Ascending aorta (tissue), 2 donors: ENCODE measurements at regions not wholly inside any gene's neighbourhood (a gene's known extent, or its start where the extent isn't known, plus 50 kb on each side); places are given as distances from the start of the nearest gene placed in this dataset.

ENCODE experiments used
- DNase-seq, 2 donors: peaks; one replicate each; pipeline ENCODE4 v3.0.0-alpha.2; 2019; ENCODE audit warnings: low spot score in 2 of 2
- H3K27ac ChIP-seq, 2 donors: fragments of 200-600 bp; sonication (generic); one replicate each; pipeline ENCODE4 v1.5.1; 2016 to 2017; ENCODE audit warnings: mild to moderate bottlenecking in 1 of 2
- H3K27me3 ChIP-seq: fragments of 200-600 bp; sonication (generic); one replicate; pipeline ENCODE4 v1.5.1; 2017
- H3K36me3 ChIP-seq, 2 donors: fragments of 200-600 bp; sonication (generic); one replicate each; pipeline ENCODE4 v1.5.1; 2016
- H3K4me1 ChIP-seq, 2 donors: fragments of 200-600 bp; sonication (generic); one replicate each; pipeline ENCODE4 v1.5.1; 2016 to 2017; ENCODE audit warnings: mild to moderate bottlenecking in 1 of 2
- H3K4me3 ChIP-seq, 2 donors: fragments of 200-600 bp; sonication (generic); one replicate each; pipeline ENCODE4 v1.5.1; 2016 to 2017; ENCODE audit warnings: mild to moderate bottlenecking in 1 of 2
- H3K9me3 ChIP-seq, 2 donors: fragments of 200-600 bp; sonication (generic); one replicate each; pipeline ENCODE4 v1.5.1; 2016
- CTCF ChIP-seq, 3 experiments: fragments of 200-600 bp in 2 of 3; fragments of 450-650 bp in 1 of 3; sonication (generic) in 2 of 3; IDR thresholded peaks; one replicate each; pipeline ENCODE4 v1.5.1; 2016 to 2019; ENCODE audit warnings: antibody characterized with exemption in 3 of 3, mild to moderate bottlenecking in 1 of 3, moderate library complexity in 1 of 3
- intact Hi-C: fragments of 100-400 bp; cut with DNase I; formaldehyde crosslinking; loops from one replicate; pipeline ENCODE4 v1.15.1; 2023

- DNase-seq: no peak
- no peaks in the 10 kb centered on the region for H3K36me3 ChIP-seq
- no peaks in the 10 kb centered on the region for H3K27me3 ChIP-seq
- no peaks in the 10 kb centered on the region for H3K9me3 ChIP-seq
- H3K4me3 ChIP-seq: no peak overlapping the region
- no peak for TF ChIP-seq CTCF (IDR thresholded peaks at IDR 0.05)
- H3K4me1 ChIP-seq: no peaks in the 10 kb centered on the region
- intact Hi-C loops: loop anchor here (5.0 kb wide), 1 partner anchor 852 kb away; the partner anchor contains the start of gene NR4A2
- H3K27ac ChIP-seq: no peak overlapping the region
These were observed 73.2 kb upstream of the GALNT5 start for GRCh38 chr2:157184161-157184895.

DNA sequence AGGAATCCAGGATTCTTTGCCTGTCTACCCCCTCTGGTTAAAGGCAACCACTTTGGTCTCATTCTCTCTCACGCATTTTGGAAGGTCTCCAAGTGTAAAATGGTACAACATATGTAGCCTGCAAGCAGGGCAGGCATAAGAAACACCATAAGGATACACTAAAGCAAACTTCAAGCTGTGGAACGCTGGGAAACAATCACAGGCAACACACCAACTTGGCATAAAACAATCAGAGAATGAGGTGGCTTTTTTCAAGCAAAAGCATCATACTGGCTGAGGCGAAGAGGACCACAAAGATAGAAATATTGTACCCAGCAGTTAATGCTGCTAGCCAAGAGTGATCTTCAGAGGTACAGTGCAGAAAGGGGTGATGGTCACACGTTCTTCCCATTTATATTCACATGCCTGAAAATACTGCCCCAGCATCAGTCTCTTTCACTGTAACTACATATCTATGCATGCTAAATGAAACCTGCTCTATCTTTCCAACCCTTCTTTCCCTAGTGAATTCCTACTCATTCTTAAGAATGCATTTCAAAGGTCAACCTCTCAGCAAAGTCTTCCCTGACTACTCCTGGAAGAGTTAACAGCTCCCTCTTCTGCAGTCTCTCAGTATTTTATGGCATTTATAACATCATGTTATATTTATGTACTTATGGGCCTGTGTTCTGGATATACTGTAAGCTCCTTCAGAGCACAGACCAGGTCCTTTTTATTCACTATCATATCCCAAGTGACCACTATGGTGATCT lies 71.9 kb upstream of the GALNT5 start:
- Histone ChIP-seq H3K27ac (no peak overlapping the region), H3K27me3 (no peaks in the 10 kb centered on the region)

GRCh38 chr2:157190151-157190550 lies 67.4 kb upstream of the GALNT5 start:
- no peak for TF ChIP-seq CTCF (IDR thresholded peaks at IDR 0.05)
- H3K36me3 ChIP-seq: no peaks in the 10 kb centered on the region
- no peaks in the 10 kb centered on the region for H3K9me3 ChIP-seq
- H3K27ac ChIP-seq: no peak overlapping the region
- no peaks in the 10 kb centered on the region for H3K4me1 ChIP-seq
- H3K27me3 ChIP-seq: no peaks in the 10 kb centered on the region
- H3K4me3 ChIP-seq: no peak overlapping the region
- intact Hi-C loops: loop anchor here (10.0 kb wide), 1 partner anchor 155 kb away; no protein-coding TSS in a partner anchor
- DNase-seq: no peak

More for the DNA sequence above, 71.9 kb upstream of the GALNT5 start:
- no peak for TF ChIP-seq CTCF (IDR thresholded peaks at IDR 0.05)
- Histone ChIP-seq H3K4me3 (no peak overlapping the region), H3K36me3 (no peaks in the 10 kb centered on the region), H3K9me3 (no peaks in the 10 kb centered on the region), H3K4me1 (no peaks in the 10 kb centered on the region)
- DNase-seq: no peak
- intact Hi-C loops: no loop called here

- no peak overlapping the region for H3K27ac ChIP-seq
- H3K9me3 ChIP-seq: no peaks in the 10 kb centered on the region
- no peak for TF ChIP-seq CTCF (IDR thresholded peaks at IDR 0.05)
- H3K27me3 ChIP-seq: no peaks in the 10 kb centered on the region
- no peaks in the 10 kb centered on the region for H3K36me3 ChIP-seq
- intact Hi-C loops: loop anchor here (10.0 kb wide), 1 partner anchor 156 kb away; no protein-coding TSS in a partner anchor
- H3K4me3 ChIP-seq: no peak overlapping the region
- no peak for DNase-seq
- no peaks in the 10 kb centered on the region for H3K4me1 ChIP-seq
These were observed 66.3 kb upstream of the GALNT5 start for GRCh38 chr2:157191186-157191585.

DNA sequence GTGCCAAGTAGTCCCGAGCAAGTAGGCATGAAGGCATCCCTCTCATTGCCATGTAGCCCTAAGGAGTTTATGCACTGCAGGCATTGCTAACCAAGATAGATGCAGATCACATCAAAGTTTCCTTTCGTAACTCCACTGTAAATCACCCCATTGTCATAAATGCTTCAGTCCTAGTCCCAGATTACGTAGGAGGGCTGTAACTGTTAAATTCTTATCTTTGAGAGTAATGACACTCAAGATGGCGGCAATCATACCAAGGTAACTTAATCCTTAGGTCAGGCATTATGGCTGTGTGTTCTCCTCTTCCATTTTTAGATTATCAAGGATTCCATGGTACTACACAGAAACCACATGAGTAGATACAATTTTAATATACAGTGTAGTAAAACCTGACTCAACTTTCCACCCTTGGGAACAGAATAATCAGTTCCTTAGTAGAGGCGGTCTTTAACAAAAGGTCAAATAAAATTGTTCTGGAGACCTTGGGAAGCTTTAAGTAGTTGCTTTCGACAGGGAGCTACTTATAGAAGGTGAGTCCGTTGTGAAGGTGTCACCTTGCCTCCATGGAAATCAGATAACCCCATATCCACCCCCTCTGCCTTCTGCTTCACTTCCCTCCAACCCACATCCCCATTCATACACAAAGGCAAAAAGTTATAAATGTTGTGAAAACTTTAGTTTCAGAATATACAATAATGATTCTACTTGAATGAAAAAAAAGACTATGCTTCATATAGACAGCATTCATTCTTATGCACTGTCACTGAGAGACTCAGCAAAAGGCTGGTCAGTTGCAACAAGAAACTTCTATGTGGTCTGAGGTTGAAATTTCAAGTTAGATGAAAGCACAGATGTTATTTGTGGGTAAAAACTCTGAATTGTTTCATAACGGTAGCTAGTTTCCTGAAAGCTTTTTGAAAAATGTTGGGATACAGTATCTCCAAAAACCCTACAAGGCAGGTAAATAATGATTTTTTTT lies 64.8 kb upstream of the GALNT5 start:
- intact Hi-C loops: loop anchor here (10.0 kb wide), 1 partner anchor 158 kb away; no protein-coding TSS in a partner anchor
- Histone ChIP-seq H3K36me3 (no peaks in the 10 kb centered on the region), H3K9me3 (no peaks in the 10 kb centered on the region), H3K27me3 (no peaks in the 10 kb centered on the region), H3K4me1 (no peaks in the 10 kb centered on the region), H3K4me3 (no peak overlapping the region), H3K27ac (no peak overlapping the region)
- no peak for DNase-seq
- no peak for TF ChIP-seq CTCF (IDR thresholded peaks at IDR 0.05)
